Colonic mucosa (tissue), 4 donors: ENCODE measurements at regions not wholly inside any gene's neighbourhood (a gene's known extent, or its start where the extent isn't known, plus 50 kb on each side); places are given as distances from the start of the nearest gene placed in this dataset.

Experiments used
- DNase-seq: peaks from one replicate; pipeline ENCODE4 v3.0.0-alpha.2; 2020
- H3K27ac ChIP-seq: fragments of 200-600 bp; one replicate; pipeline ENCODE4 v1.8.0; 2021
- H3K27me3 ChIP-seq: fragments of 200-600 bp; one replicate; pipeline ENCODE4 v1.8.0; 2021
- H3K36me3 ChIP-seq: fragments of 200-600 bp; one replicate; pipeline ENCODE4 v1.8.0; 2021
- H3K4me1 ChIP-seq: fragments of 200-600 bp; one replicate; pipeline ENCODE4 v1.8.0; 2021; ENCODE audit warnings: mild to moderate bottlenecking
- H3K4me3 ChIP-seq: fragments of 200-600 bp; one replicate; pipeline ENCODE4 v1.8.0; 2021
- H3K9ac ChIP-seq, 2 donors: one replicate each; pipeline ENCODE4 v1.7.0; 2013; ENCODE audit warnings: control low read depth in 2 of 2, low read depth in 2 of 2, low read length in 2 of 2
- H3K9me3 ChIP-seq: fragments of 200-600 bp; one replicate; pipeline ENCODE4 v1.8.0; 2021
- intact Hi-C: fragments of 100-400 bp; cut with DNase I; formaldehyde crosslinking; loops from one replicate; pipeline ENCODE4 v1.14.1; 2022
- TF ChIP-seq, protein P1 (sequence below): fragments of 200-600 bp; IDR thresholded peaks from one replicate; pipeline ENCODE4 v1.8.0; 2022; ENCODE audit warnings: antibody characterized with exemption, mild to moderate bottlenecking
- donor health status: healthy.
- donor health status: DM: no; HTN: no; CAD: no.
- donor health status: DM: no; HTN: no; CAD: no.

GRCh38 chr2:104923665-104924064, 69.8 kb downstream of the POU3F3 start:
- no peak for DNase-seq
- Histone ChIP-seq H3K27me3 (no peaks in the 10 kb centered on the region), H3K4me3 (no peak overlapping the region), H3K36me3 (no peaks in the 10 kb centered on the region), H3K9ac (no peak overlapping the region), H3K4me1 (no peaks in the 10 kb centered on the region), H3K9me3 (no peaks in the 10 kb centered on the region), H3K27ac (no peak overlapping the region)
- TF ChIP-seq, protein P1, sequence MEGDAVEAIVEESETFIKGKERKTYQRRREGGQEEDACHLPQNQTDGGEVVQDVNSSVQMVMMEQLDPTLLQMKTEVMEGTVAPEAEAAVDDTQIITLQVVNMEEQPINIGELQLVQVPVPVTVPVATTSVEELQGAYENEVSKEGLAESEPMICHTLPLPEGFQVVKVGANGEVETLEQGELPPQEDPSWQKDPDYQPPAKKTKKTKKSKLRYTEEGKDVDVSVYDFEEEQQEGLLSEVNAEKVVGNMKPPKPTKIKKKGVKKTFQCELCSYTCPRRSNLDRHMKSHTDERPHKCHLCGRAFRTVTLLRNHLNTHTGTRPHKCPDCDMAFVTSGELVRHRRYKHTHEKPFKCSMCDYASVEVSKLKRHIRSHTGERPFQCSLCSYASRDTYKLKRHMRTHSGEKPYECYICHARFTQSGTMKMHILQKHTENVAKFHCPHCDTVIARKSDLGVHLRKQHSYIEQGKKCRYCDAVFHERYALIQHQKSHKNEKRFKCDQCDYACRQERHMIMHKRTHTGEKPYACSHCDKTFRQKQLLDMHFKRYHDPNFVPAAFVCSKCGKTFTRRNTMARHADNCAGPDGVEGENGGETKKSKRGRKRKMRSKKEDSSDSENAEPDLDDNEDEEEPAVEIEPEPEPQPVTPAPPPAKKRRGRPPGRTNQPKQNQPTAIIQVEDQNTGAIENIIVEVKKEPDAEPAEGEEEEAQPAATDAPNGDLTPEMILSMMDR: no peak
- intact Hi-C loops: no loop called here

DNA sequence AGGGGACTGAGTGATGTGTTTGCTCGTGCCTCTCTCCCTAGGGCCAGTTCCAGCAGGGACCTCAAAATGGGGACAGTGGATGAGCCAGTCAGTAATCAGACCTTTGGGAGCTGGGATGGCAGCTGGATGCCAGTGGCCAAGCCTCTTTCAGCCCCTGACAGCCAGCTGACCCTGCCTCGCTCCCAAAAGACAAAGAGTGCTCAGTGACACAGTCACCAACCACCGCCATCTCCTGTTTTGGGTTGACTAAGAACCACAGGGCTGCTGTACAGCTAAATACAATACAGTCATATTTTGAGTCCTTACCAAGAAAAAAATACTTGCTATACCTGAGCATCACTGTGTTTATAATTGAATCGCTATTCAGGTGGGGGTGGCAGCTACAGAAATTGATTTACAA, 75.7 kb downstream of the POU3F3 start:
- Histone ChIP-seq H3K4me1 (no peaks in the 10 kb centered on the region), H3K27ac (no peak overlapping the region)
- TF ChIP-seq, protein P1: no peak

DNA sequence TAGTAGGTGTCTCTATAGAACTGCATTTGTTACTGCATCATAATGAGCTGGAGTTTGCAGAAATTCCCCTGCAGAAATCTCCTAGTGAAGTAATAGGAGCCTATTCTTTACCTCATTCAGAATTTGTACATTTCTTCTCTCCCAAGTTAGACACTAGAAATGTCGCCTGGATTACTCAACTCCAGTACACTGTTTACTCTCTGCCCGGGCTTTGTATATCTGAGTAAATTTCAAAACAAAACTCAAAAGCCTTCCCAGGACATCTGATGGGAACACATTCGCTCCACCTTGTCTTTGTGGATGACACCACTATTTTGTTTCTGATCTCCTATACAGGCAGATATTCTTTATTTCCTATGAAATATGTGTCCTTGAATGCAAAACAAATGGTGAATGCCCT, 76.8 kb downstream of the POU3F3 start:
- intact Hi-C loops: no loop called here
- Histone ChIP-seq H3K9me3 (no peaks in the 10 kb centered on the region), H3K27ac (no peak overlapping the region), H3K4me3 (no peak overlapping the region), H3K36me3 (no peaks in the 10 kb centered on the region), H3K9ac (no peak overlapping the region), H3K4me1 (no peaks in the 10 kb centered on the region), H3K27me3 (no peaks in the 10 kb centered on the region)
- no peak for DNase-seq
- TF ChIP-seq, protein P1: no peak

More for the DNA sequence above, 75.7 kb downstream of the POU3F3 start:
- intact Hi-C loops: no loop called here
- Histone ChIP-seq H3K9ac (no peak overlapping the region), H3K27me3 (no peaks in the 10 kb centered on the region), H3K9me3 (no peaks in the 10 kb centered on the region), H3K36me3 (no peaks in the 10 kb centered on the region), H3K4me3 (no peak overlapping the region)
- no peak for DNase-seq

DNA sequence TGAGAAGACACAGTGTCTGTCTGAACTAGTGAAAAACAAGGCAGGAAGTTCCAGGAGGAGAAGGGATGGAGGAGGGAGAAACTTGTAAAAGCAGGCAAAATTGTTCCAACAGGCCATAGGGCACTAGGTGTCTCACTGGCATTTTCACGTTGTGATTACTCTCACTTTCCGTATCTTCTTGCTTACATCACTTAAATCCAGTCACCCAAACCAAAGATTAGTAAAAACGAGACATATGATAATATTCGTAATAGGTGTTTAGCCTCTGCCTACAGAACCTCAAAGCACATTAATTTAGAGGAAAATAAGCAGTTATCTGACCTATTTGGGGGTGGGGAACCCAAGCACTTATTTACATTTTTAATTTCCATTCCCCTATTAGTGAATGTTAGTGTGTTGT, 78.3 kb downstream of the POU3F3 start:
- Histone ChIP-seq H3K27me3 (no peaks in the 10 kb centered on the region), H3K9ac (no peak overlapping the region), H3K9me3 (no peaks in the 10 kb centered on the region), H3K27ac (no peak overlapping the region), H3K4me3 (no peak overlapping the region), H3K4me1 (no peaks in the 10 kb centered on the region), H3K36me3 (no peaks in the 10 kb centered on the region)
- intact Hi-C loops: no loop called here
- no peak for DNase-seq
- TF ChIP-seq, protein P1: no peak

DNA sequence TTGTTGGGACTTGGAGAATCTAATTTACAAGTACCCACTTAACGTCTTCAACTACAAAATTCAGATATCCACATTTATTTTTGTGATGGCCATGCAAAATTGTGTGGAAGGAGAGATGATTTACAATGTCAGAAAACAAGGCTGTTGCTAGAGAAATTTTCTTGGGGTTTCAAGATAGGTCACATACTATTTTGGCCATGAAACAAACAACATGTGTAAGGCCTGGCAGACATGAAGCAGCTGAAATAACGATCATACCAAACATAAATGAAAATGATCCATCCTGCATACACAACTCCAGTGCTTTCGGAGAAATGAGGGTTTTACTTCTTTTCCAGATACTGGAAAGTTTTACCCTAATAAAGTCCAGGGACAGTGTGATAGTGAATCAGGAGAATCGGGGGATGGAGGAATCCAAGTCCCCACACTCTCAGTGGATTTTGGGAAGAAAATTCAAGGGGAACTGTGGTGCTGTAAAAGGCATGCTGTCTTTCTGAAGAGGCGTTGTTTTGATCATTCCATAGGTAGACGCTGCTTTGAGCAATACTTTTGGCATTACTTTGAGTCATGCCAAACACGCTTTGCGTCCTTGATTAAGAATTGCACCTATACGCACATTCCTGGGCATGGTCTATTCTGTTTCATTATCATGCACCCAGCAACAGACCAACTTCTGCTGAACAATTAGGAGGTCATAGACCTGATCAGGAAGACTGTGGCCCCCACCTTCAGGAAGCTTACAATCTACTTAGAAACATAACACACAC, 79.4 kb downstream of the POU3F3 start:
- TF ChIP-seq, protein P1: no peak
- no peaks in the 10 kb centered on the region for H3K9me3 ChIP-seq
- no peaks in the 10 kb centered on the region for H3K36me3 ChIP-seq
- no peak overlapping the region for H3K4me3 ChIP-seq
- no peak for DNase-seq
- intact Hi-C loops: no loop called here
- no peaks in the 10 kb centered on the region for H3K27me3 ChIP-seq
- no peak overlapping the region for H3K27ac ChIP-seq
- no peak overlapping the region for H3K9ac ChIP-seq
- no peaks in the 10 kb centered on the region for H3K4me1 ChIP-seq
